Smooth muscle cell (in vitro differentiated cells): ENCODE measurements at regions not wholly inside any gene's neighbourhood (a gene's known extent, or its start where the extent isn't known, plus 50 kb on each side); places are given as distances from the start of the nearest gene placed in this dataset.
"Not testable (repeated sequence)": the region's sequence is repeated elsewhere in the genome, so short reads cannot be mapped to it uniquely, and the experiment has no call there.

Experiments
- DNase-seq: peaks from one replicate; lab custom pipeline; 2025; ENCODE audit not compliant: unreplicated experiment; lab: John Stamatoyannopoulos, UW
- H2AFZ ChIP-seq: fragments of 200-600 bp; sonication (generic); 2 replicates; pipeline ENCODE4 v1.6.0; 2016; ENCODE audit warnings: antibody characterized with exemption, low read depth, mild to moderate bottlenecking
- H3F3A ChIP-seq: fragments of 200-600 bp; sonication (generic); 2 replicates; pipeline ENCODE4 v1.6.0; 2017; ENCODE audit warnings: antibody characterized with exemption, low read depth
- H3K27ac ChIP-seq: fragments of 200-600 bp; sonication (generic); 2 replicates; pipeline ENCODE4 v1.5.1; 2016; ENCODE audit warnings: low read depth, mild to moderate bottlenecking
- H3K27me3 ChIP-seq: fragments of 200-600 bp; sonication (generic); 2 replicates; pipeline ENCODE4 v1.6.1; 2016; ENCODE audit warnings: low read depth, mild to moderate bottlenecking
- H3K36me3 ChIP-seq: fragments of 200-600 bp; sonication (generic); 2 replicates; pipeline ENCODE4 v1.5.1; 2016; ENCODE audit warnings: low read depth
- H3K4me1 ChIP-seq: fragments of 200-600 bp; sonication (generic); 2 replicates; pipeline ENCODE4 v1.5.1; 2016; ENCODE audit warnings: low read depth
- H3K4me2 ChIP-seq: fragments of 200-600 bp; sonication (generic); 2 replicates; pipeline ENCODE4 v1.6.0; 2016; ENCODE audit warnings: mild to moderate bottlenecking
- H3K4me3 ChIP-seq: fragments of 200-600 bp; sonication (generic); 2 replicates; pipeline ENCODE4 v1.5.1; 2016; ENCODE audit warnings: mild to moderate bottlenecking
- H3K79me2 ChIP-seq: fragments of 200-600 bp; sonication (generic); 2 replicates; pipeline ENCODE4 v1.6.0; 2016; ENCODE audit warnings: low read depth, mild to moderate bottlenecking
- H3K9ac ChIP-seq: fragments of 200-600 bp; sonication (generic); 2 replicates; pipeline ENCODE4 v1.6.0; 2016; ENCODE audit warnings: low read depth
- H3K9me3 ChIP-seq: fragments of 200-600 bp; sonication (generic); replicated peaks from 2 replicates; pipeline ENCODE4 v1.5.1; 2016; ENCODE audit warnings: low read depth
- H4K20me1 ChIP-seq: fragments of 200-600 bp; sonication (generic); 2 replicates; pipeline ENCODE4 v1.6.0; 2016; ENCODE audit warnings: low read depth
- CTCF ChIP-seq: fragments of 200-600 bp; sonication (generic); IDR thresholded peaks from 2 replicates; pipeline ENCODE4 v1.5.1; 2017; ENCODE audit warnings: borderline replicate concordance, mild to moderate bottlenecking, antibody characterized with exemption; ENCODE audit not compliant: insufficient read depth, poor library complexity, severe bottlenecking
- WGBS: methylation state at CpG from one replicate; pipeline ENCODE4 v1.1.7; 2016; ENCODE audit warnings: low lambda C conversion rate; 5-methylcytosine and 5-hydroxymethylcytosine counted together

- H2AFZ ChIP-seq, result no peak overlapping the region
- 25% methylated on average over 3 of the region's 3 CpGs for WGBS
- no peaks in the 10 kb centered on the region for H4K20me1 ChIP-seq
- TF ChIP-seq CTCF, result no peak
- H3K9ac ChIP-seq, result no peak overlapping the region
- no peaks in the 10 kb centered on the region for H3K4me1 ChIP-seq
- no peak overlapping the region for H3K4me2 ChIP-seq
- DNase-seq, result no peak
- no peak overlapping the region for H3K4me3 ChIP-seq
- H3K36me3 ChIP-seq, result no peaks in the 10 kb centered on the region
- H3K9me3 ChIP-seq, result no peaks in the 10 kb centered on the region
- H3K27ac ChIP-seq, result no peak overlapping the region
- peaks cover 53% of the 10 kb centered on the region for H3K27me3 ChIP-seq
- no peaks in the 10 kb centered on the region for H3F3A ChIP-seq
- H3K79me2 ChIP-seq, result no peaks in the 10 kb centered on the region
Measured at GRCh38 chr11:44430140-44430539, 120.2 kb upstream of the ALX4 start.

- Histone ChIP-seq H3K27ac (no peak overlapping the region), H3K9ac (no peak overlapping the region), H3K9me3 (no peaks in the 10 kb centered on the region), H3K27me3 (peaks cover 86% of the 10 kb centered on the region), H4K20me1 (no peaks in the 10 kb centered on the region), H2AFZ (no peak overlapping the region), H3K4me3 (no peak overlapping the region), H3F3A (no peaks in the 10 kb centered on the region), H3K36me3 (no peaks in the 10 kb centered on the region), H3K4me2 (no peak overlapping the region), H3K4me1 (no peaks in the 10 kb centered on the region), H3K79me2 (no peaks in the 10 kb centered on the region)
- WGBS, result 89% methylated on average over 2 of the region's 2 CpGs
- DNase-seq, result no peak
- no peak for TF ChIP-seq CTCF
Measured at GRCh38 chr11:44434191-44434590, 124.3 kb upstream of the ALX4 start.

DNA sequence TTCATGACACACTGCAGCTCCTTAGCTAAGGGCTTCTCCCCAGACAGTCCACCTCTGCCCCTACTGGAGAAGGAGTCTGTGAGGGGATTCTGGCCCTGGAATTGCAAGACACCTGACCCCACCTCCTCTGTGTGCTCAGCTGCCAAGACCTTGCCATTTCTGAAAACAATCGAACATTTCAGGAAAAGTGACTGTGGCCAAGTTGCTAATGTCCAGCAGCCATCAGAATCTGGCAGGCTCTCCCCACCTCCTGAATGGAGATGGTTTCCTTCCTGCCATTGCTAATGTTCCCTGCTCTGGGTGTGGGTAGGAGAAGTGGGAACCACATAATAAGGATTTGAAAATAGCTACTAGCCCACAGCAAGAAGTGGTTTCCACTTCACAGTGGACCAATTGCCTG is 127.2 kb upstream of the ALX4 start:
- Histone ChIP-seq H3K4me1 (no peaks in the 10 kb centered on the region), H3K79me2 (no peaks in the 10 kb centered on the region), H3K27ac (no peak overlapping the region), H2AFZ (no peak overlapping the region), H3K9me3 (no peaks in the 10 kb centered on the region), H3K9ac (no peak overlapping the region), H4K20me1 (no peaks in the 10 kb centered on the region), H3K4me2 (no peak overlapping the region), H3K27me3 (peaks cover 71% of the 10 kb centered on the region), H3K4me3 (no peak overlapping the region), H3F3A (no peaks in the 10 kb centered on the region), H3K36me3 (no peaks in the 10 kb centered on the region)
- no peak for TF ChIP-seq CTCF
- DNase-seq, result no peak
- WGBS, result 75% methylated on average over 1 of the region's 1 CpG

GRCh38 chr11:44442893-44443673 is 122.4 kb upstream of the CD82 start:
- not testable (repeated sequence) for H3K27ac ChIP-seq, H3K36me3 ChIP-seq, DNase-seq, H3K4me3 ChIP-seq, H3K4me1 ChIP-seq, H3K79me2 ChIP-seq, H2AFZ ChIP-seq, H3K4me2 ChIP-seq, H3F3A ChIP-seq, H4K20me1 ChIP-seq, H3K9me3 ChIP-seq, H3K9ac ChIP-seq
- H3K27me3 ChIP-seq, result peaks cover 47% of the 10 kb centered on the region
- WGBS, result 91% methylated on average over 4 of the region's 4 CpGs
